Spleen (tissue), 7 donors: ENCODE measurements at regions not wholly inside any gene's neighbourhood (a gene's known extent, or its start where the extent isn't known, plus 50 kb on each side); places are given as distances from the start of the nearest gene placed in this dataset.

Experiments
- POLR2A ChIP-seq, 3 donors: fragments of 450-650 bp; IDR thresholded peaks; one replicate each; pipeline ENCODE4 v1.5.1; 2017; ENCODE audit warnings: antibody characterized with exemption in 3 of 3, mild to moderate bottlenecking in 1 of 3
- POLR2AphosphoS5 ChIP-seq, 3 donors: sonication (generic); formaldehyde crosslinking; IDR thresholded peaks; one replicate each; pipeline ENCODE4 v1.5.1; 2017; ENCODE audit warnings: antibody characterized with exemption in 3 of 3
- TF ChIP-seq, protein P1 (sequence below), 11 experiments: fragments of 200-600 bp in 7 of 11; fragments of 450-650 bp in 4 of 11; sonication (generic) in 4 of 11; IDR thresholded peaks in 8 of 11; conservative IDR thresholded peaks in 3 of 11; 1 replicate in 7 of 11; 2 replicates in 4 of 11; pipeline versions ENCODE4 v1.4.0 to v1.8.0; 2016 to 2021; ENCODE audit warnings: antibody characterized with exemption in 11 of 11, inconsistent platforms in 4 of 11, mild to moderate bottlenecking in 1 of 11
- donor health status: DM: no; HTN: no; CAD: no; lungs with moderate emphysema.
- donor health status: DM: no; HTN: no; CAD: no.
- donor health status: DM: no; HTN: no; CAD: no.

DNA sequence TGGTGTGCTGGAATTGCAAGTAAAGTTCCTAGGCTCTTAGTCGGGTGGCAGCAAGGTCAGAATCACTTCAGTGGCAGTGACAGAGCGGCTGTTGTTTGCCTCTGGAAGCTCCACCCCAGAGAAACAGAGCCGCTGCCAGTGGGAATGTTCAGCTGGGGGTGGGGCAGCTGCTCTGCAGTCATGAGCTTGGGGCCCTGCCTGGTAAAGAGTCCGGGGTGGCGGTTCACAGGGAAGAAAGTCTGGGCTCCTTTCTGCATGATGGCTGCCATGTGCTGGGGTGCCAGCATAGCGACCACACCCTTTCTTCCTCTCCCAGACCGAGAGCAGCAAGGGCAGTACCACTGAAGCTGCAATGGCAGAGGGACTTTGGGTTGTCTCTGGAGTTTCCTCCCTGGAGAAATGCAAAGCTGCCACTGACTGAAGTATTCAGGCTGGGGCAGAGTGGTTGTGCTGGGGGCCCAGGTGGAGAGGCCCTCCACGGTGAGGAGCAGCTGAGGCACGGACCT lies 108.8 kb upstream of the CENPE start:
- TF ChIP-seq, protein P1, sequence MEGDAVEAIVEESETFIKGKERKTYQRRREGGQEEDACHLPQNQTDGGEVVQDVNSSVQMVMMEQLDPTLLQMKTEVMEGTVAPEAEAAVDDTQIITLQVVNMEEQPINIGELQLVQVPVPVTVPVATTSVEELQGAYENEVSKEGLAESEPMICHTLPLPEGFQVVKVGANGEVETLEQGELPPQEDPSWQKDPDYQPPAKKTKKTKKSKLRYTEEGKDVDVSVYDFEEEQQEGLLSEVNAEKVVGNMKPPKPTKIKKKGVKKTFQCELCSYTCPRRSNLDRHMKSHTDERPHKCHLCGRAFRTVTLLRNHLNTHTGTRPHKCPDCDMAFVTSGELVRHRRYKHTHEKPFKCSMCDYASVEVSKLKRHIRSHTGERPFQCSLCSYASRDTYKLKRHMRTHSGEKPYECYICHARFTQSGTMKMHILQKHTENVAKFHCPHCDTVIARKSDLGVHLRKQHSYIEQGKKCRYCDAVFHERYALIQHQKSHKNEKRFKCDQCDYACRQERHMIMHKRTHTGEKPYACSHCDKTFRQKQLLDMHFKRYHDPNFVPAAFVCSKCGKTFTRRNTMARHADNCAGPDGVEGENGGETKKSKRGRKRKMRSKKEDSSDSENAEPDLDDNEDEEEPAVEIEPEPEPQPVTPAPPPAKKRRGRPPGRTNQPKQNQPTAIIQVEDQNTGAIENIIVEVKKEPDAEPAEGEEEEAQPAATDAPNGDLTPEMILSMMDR (IDR thresholded peaks at IDR 0.05 in 8 of 11, conservative IDR thresholded peaks at IDR 0.05 in 3 of 11), result no peak
- TF ChIP-seq POLR2AphosphoS5 (IDR thresholded peaks at IDR 0.05) (no peak), POLR2A (IDR thresholded peaks at IDR 0.05) (no peak)
